Stimulated activated memory B cell treated with anti-CD40 and anti-IgM and Interleukin-4, amounts not matched to agents 10 μg/mL and 1 μg/mL and 100 μg/mL, for 72 hours (primary cell): ENCODE measurements at regions not wholly inside any gene's neighbourhood (a gene's known extent, or its start where the extent isn't known, plus 50 kb on each side); places are given as distances from the start of the nearest gene placed in this dataset.

ENCODE experiments used
- ATAC-seq: fragments of 150-1000 bp; cut with Tn5 transposase; 2 replicates; pipeline ENCODE4 v1.10.0; 2021
- H3K27ac Mint-ChIP-seq: one replicate; pipeline ENCODE4 v1.8.0; 2022; ENCODE audit warnings: mild to moderate bottlenecking, mixed read lengths
- H3K27me3 Mint-ChIP-seq: one replicate; pipeline ENCODE4 v1.8.0; 2022; ENCODE audit warnings: mixed read lengths
- H3K36me3 Mint-ChIP-seq: one replicate; pipeline ENCODE4 v1.8.0; 2022; ENCODE audit warnings: mixed read lengths
- H3K4me1 Mint-ChIP-seq: one replicate; pipeline ENCODE4 v1.8.0; 2022; ENCODE audit warnings: mixed read lengths
- H3K4me3 Mint-ChIP-seq: one replicate; pipeline ENCODE4 v1.8.0; 2022; ENCODE audit warnings: mild to moderate bottlenecking, moderate library complexity, mixed read lengths
- H3K9me3 Mint-ChIP-seq: one replicate; pipeline ENCODE4 v1.8.0; 2022; ENCODE audit warnings: mixed read lengths

- Mint-ChIP-seq H3K9me3 (peaks cover 11% of the 10 kb centered on the region), H3K4me1 (no peaks in the 10 kb centered on the region), H3K27ac (no peak overlapping the region), H3K4me3 (no peak overlapping the region), H3K36me3 (no peaks in the 10 kb centered on the region), H3K27me3 (no peaks in the 10 kb centered on the region)
- no peak for ATAC-seq
These were observed 407.2 kb downstream of the EFNA5 start for GRCh38 chr5:107263387-107264018.

- Mint-ChIP-seq H3K27me3 (no peaks in the 10 kb centered on the region), H3K9me3 (peaks cover 11% of the 10 kb centered on the region), H3K4me1 (no peaks in the 10 kb centered on the region), H3K27ac (no peak overlapping the region), H3K4me3 (no peak overlapping the region), H3K36me3 (no peaks in the 10 kb centered on the region)
- ATAC-seq: no peak
These were observed 412.7 kb downstream of the EFNA5 start for GRCh38 chr5:107257885-107258520.

- H3K4me3 Mint-ChIP-seq: no peak overlapping the region
- no peaks in the 10 kb centered on the region for H3K36me3 Mint-ChIP-seq
- peaks cover 2% of the 10 kb centered on the region for H3K9me3 Mint-ChIP-seq
- H3K27ac Mint-ChIP-seq: no peak overlapping the region
- H3K4me1 Mint-ChIP-seq: no peaks in the 10 kb centered on the region
- no peaks in the 10 kb centered on the region for H3K27me3 Mint-ChIP-seq
- ATAC-seq: no peak
These were observed 415.9 kb downstream of the EFNA5 start for GRCh38 chr5:107254902-107255234.

GRCh38 chr5:107254214-107254901 lies 416.4 kb downstream of the EFNA5 start:
- Mint-ChIP-seq H3K27ac (no peak overlapping the region), H3K27me3 (no peaks in the 10 kb centered on the region), H3K9me3 (peaks cover under 1% of the 10 kb centered on the region), H3K36me3 (no peaks in the 10 kb centered on the region), H3K4me1 (no peaks in the 10 kb centered on the region), H3K4me3 (no peak overlapping the region)
- ATAC-seq: no peak

GRCh38 chr5:107253246-107253645 lies 417.5 kb downstream of the EFNA5 start:
- H3K27me3 Mint-ChIP-seq: no peaks in the 10 kb centered on the region
- no peak overlapping the region for H3K4me3 Mint-ChIP-seq
- H3K27ac Mint-ChIP-seq: no peak overlapping the region
- H3K9me3 Mint-ChIP-seq: no peaks in the 10 kb centered on the region
- H3K4me1 Mint-ChIP-seq: no peaks in the 10 kb centered on the region
- ATAC-seq: no peak
- H3K36me3 Mint-ChIP-seq: no peaks in the 10 kb centered on the region

DNA sequence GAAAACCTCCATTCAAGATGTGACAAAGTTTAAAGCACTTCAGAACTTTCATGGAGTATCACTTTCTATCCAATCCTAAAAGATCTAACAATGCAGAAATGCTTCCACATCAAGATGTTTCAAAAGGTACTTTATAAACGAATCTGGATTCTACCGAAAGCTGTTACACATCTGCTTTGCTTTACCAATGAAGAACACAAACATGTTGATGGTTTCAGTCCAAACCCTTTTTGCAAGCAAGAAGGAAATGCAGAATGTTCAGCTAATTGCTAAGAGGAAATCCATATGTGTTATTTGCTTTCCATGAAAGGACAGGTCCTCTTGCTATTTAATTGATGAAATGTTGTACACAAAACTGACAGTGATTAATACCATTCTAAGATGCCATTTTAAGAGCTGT lies 419.6 kb downstream of the EFNA5 start:
- no peaks in the 10 kb centered on the region for H3K9me3 Mint-ChIP-seq
- H3K4me3 Mint-ChIP-seq: no peak overlapping the region
- ATAC-seq: no peak
- H3K27me3 Mint-ChIP-seq: no peaks in the 10 kb centered on the region
- no peaks in the 10 kb centered on the region for H3K36me3 Mint-ChIP-seq
- H3K27ac Mint-ChIP-seq: no peak overlapping the region
- H3K4me1 Mint-ChIP-seq: no peaks in the 10 kb centered on the region

DNA sequence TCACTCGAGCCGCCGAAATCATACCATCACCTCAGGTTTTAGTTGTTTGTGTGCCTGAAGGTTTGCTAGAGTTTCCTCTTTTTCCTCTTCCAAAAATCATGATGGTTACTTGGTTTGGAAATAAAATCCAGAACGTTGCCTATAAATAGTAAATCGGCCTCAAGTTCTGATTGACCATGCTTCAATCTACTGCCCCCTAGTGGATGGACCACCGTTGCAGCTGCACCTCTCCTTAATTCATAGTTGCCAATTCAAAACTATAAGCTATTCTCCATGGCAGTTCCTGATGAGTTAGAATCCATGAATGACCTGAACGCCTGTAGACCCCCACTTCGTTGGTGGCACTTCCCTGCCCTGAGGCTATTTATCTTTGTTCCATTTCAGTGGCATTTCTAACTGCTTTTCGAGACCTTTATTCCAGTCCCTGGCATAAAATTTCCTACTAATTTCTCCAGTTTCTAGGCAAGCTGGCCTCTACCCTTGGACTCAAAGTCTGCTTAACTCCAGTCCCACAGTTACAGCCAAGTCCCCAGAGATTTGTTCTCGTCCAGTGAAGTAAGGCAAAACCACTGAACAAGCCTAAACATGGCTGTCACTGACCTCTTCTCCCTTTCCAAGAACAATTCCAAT lies 422.6 kb downstream of the EFNA5 start:
- H3K27ac Mint-ChIP-seq: no peak overlapping the region
- ATAC-seq: no peak
- no peak overlapping the region for H3K4me3 Mint-ChIP-seq
- no peaks in the 10 kb centered on the region for H3K36me3 Mint-ChIP-seq
- H3K4me1 Mint-ChIP-seq: no peaks in the 10 kb centered on the region
- peaks cover 3% of the 10 kb centered on the region for H3K9me3 Mint-ChIP-seq
- no peaks in the 10 kb centered on the region for H3K27me3 Mint-ChIP-seq

DNA sequence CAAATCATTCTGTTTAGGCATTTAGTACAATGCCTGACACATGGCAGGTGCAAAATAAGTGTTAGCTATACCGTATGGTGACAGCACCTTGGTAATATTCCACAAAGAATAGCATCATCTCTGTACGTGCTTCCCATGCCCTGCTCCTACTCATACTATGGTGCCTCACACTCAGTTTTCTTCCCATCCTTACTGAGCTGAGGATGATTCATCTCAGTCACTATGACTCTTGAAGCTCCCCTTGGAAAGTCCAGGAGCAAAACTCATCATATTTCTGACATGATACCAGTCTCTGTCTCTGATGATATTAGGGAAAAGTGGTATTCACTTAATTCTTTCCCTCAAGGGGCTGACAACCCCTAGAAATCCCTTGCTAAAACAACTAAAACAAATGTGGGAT lies 423.3 kb downstream of the EFNA5 start:
- H3K9me3 Mint-ChIP-seq: peaks cover 3% of the 10 kb centered on the region
- no peaks in the 10 kb centered on the region for H3K4me1 Mint-ChIP-seq
- H3K27me3 Mint-ChIP-seq: no peaks in the 10 kb centered on the region
- no peak overlapping the region for H3K27ac Mint-ChIP-seq
- no peak overlapping the region for H3K4me3 Mint-ChIP-seq
- no peaks in the 10 kb centered on the region for H3K36me3 Mint-ChIP-seq
- no peak for ATAC-seq

- Mint-ChIP-seq H3K9me3 (peaks cover 3% of the 10 kb centered on the region), H3K4me3 (no peak overlapping the region), H3K36me3 (no peaks in the 10 kb centered on the region), H3K4me1 (no peaks in the 10 kb centered on the region), H3K27ac (no peak overlapping the region), H3K27me3 (no peaks in the 10 kb centered on the region)
- no peak for ATAC-seq
These were observed 427.5 kb downstream of the EFNA5 start for GRCh38 chr5:107243220-107243579.

- H3K27ac Mint-ChIP-seq: no peak overlapping the region
- ATAC-seq: no peak
- no peaks in the 10 kb centered on the region for H3K4me1 Mint-ChIP-seq
- no peaks in the 10 kb centered on the region for H3K36me3 Mint-ChIP-seq
- H3K4me3 Mint-ChIP-seq: no peak overlapping the region
- peaks cover 3% of the 10 kb centered on the region for H3K9me3 Mint-ChIP-seq
- H3K27me3 Mint-ChIP-seq: no peaks in the 10 kb centered on the region
These were observed 428.1 kb downstream of the EFNA5 start for GRCh38 chr5:107242411-107243219.

DNA sequence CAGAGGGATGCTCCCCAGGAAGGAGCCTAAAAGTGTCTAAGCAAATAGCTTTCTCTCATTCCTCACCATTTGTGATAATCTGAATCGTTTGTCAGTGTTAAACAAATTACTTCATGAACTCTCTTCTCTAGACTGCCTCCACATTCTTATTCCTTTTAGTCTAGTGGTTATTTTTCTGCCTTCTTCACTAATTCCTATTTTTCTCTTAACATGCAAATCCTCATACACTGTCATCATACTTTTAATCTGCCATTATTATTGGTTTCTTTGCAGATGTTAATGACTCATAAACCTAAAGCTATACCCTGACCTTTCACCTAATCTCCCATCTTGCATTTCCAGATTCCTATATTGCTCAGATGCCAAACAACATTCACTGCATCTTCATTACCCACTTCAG lies 428.9 kb downstream of the EFNA5 start:
- no peaks in the 10 kb centered on the region for H3K4me1 Mint-ChIP-seq
- H3K27me3 Mint-ChIP-seq: no peaks in the 10 kb centered on the region
- ATAC-seq: no peak
- no peak overlapping the region for H3K4me3 Mint-ChIP-seq
- H3K27ac Mint-ChIP-seq: no peak overlapping the region
- H3K9me3 Mint-ChIP-seq: peaks cover 3% of the 10 kb centered on the region
- no peaks in the 10 kb centered on the region for H3K36me3 Mint-ChIP-seq

- H3K36me3 Mint-ChIP-seq: no peaks in the 10 kb centered on the region
- H3K4me3 Mint-ChIP-seq: no peak overlapping the region
These were observed 435.6 kb downstream of the EFNA5 start for GRCh38 chr5:107235167-107235566.

GRCh38 chr5:107232788-107233187 lies 437.9 kb downstream of the EFNA5 start:
- no peaks in the 10 kb centered on the region for H3K9me3 Mint-ChIP-seq
- no peak overlapping the region for H3K27ac Mint-ChIP-seq
- no peaks in the 10 kb centered on the region for H3K4me1 Mint-ChIP-seq

More at GRCh38 chr5:107235167-107235566, 435.6 kb downstream of the EFNA5 start:
- no peak overlapping the region for H3K27ac Mint-ChIP-seq
- no peaks in the 10 kb centered on the region for H3K4me1 Mint-ChIP-seq
- H3K27me3 Mint-ChIP-seq: no peaks in the 10 kb centered on the region
- ATAC-seq: no peak
- no peaks in the 10 kb centered on the region for H3K9me3 Mint-ChIP-seq

DNA sequence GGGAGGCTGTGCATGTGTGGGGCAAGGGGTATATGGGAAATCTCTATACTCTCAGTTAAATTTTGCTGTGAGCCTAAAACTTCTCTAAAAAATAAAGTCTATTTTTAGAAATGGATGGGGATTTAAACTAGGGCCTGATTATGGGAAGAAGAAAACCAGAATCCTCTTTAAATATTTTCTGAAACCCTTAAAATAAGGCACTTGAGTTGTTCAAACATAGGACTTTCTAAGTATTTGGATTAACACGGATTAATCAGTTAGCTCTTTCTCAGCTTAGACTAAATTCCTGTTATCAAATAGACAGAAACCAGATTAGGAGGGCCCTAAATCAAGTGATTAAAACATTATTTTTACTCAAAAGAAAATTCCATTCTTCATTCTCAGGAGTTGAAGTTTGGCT lies 438.4 kb downstream of the EFNA5 start:
- Mint-ChIP-seq H3K4me3 (no peak overlapping the region), H3K27me3 (no peaks in the 10 kb centered on the region), H3K4me1 (no peaks in the 10 kb centered on the region), H3K36me3 (no peaks in the 10 kb centered on the region), H3K9me3 (no peaks in the 10 kb centered on the region), H3K27ac (no peak overlapping the region)
- no peak for ATAC-seq

More at GRCh38 chr5:107232788-107233187, 437.9 kb downstream of the EFNA5 start:
- no peak for ATAC-seq
- Mint-ChIP-seq H3K36me3 (no peaks in the 10 kb centered on the region), H3K4me3 (no peak overlapping the region), H3K27me3 (no peaks in the 10 kb centered on the region)

DNA sequence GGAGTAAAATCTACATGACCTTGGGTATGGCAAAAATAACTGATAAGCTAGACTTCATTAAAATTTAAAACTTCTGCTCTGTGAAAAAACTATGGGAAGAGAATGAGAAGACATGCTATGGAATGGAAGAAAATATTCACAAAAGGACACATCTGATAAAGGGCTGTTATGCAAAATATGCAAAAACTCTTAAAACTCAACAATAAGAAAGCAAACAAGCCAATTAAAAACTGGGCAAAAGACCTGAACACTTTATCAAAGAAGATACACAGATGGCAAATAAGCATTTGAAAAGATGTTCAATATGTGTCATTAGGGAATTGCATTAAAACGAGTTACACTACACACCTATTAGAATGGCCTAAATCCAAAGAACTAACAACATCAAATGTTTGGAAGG lies 439.5 kb downstream of the EFNA5 start:
- H3K36me3 Mint-ChIP-seq: no peaks in the 10 kb centered on the region
- H3K27ac Mint-ChIP-seq: no peak overlapping the region
- no peaks in the 10 kb centered on the region for H3K9me3 Mint-ChIP-seq
- H3K27me3 Mint-ChIP-seq: no peaks in the 10 kb centered on the region
- H3K4me3 Mint-ChIP-seq: no peak overlapping the region
- no peak for ATAC-seq
- H3K4me1 Mint-ChIP-seq: no peaks in the 10 kb centered on the region
